SK-N-SH treated with all-trans-retinoic acid at 6 μM for 48 hours (cell line): ENCODE measurements at regions not wholly inside any gene's neighbourhood (a gene's known extent, or its start where the extent isn't known, plus 50 kb on each side); places are given as distances from the start of the nearest gene placed in this dataset.
"Not testable (repeated sequence)": the region's sequence is repeated elsewhere in the genome, so short reads cannot be mapped to it uniquely, and the experiment has no call there.

Experiments used
- ATAC-seq: fragments of 200-7000 bp; cut with Tn5 transposase; 3 replicates; pipeline ENCODE4 v1.9.1; 2020; ENCODE audit warnings: mild to moderate bottlenecking, moderate library complexity
- ARNTL ChIP-seq: fragments of 450-650 bp; formaldehyde crosslinking; IDR thresholded peaks from 2 replicates; pipeline ENCODE4 v1.5.0; 2020; ENCODE audit warnings: low read depth, mild to moderate bottlenecking, moderate library complexity, borderline replicate concordance
- CSDC2 ChIP-seq: fragments of 250-450 bp; sonication (Bioruptor Pico); IDR thresholded peaks from 2 replicates; pipeline ENCODE4 v1.5.0; 2020; ENCODE audit warnings: mild to moderate bottlenecking, moderate library complexity
- CSRNP3 ChIP-seq: fragments of 250-450 bp; sonication (Bioruptor Pico); IDR thresholded peaks from 2 replicates; pipeline ENCODE4 v1.5.1; 2021; ENCODE audit warnings: mild to moderate bottlenecking, moderate library complexity
- ESRRG ChIP-seq: fragments of 250-450 bp; sonication (Bioruptor Pico); IDR thresholded peaks from 2 replicates; pipeline ENCODE4 v1.6.1; 2021; ENCODE audit warnings: mild to moderate bottlenecking
- GLIS3 ChIP-seq: fragments of 250-450 bp; sonication (Bioruptor Pico); IDR thresholded peaks from 2 replicates; pipeline ENCODE4 v1.5.0; 2020; ENCODE audit warnings: mild to moderate bottlenecking, moderate library complexity
- ISL1 ChIP-seq: fragments of 250-450 bp; sonication (Bioruptor Pico); IDR thresholded peaks from 2 replicates; pipeline ENCODE4 v2.1.2; 2022; ENCODE audit warnings: mild to moderate bottlenecking, moderate library complexity
- OSR1 ChIP-seq: fragments of 250-450 bp; sonication (Bioruptor Pico); IDR thresholded peaks from 2 replicates; pipeline ENCODE4 v1.8.0; 2022; ENCODE audit warnings: moderate library complexity, mild to moderate bottlenecking, inconsistent platforms
- POU6F1 ChIP-seq: fragments of 250-450 bp; sonication (Bioruptor Pico); IDR thresholded peaks from 2 replicates; pipeline ENCODE4 v1.8.0; 2021; ENCODE audit warnings: low read depth, mild to moderate bottlenecking, moderate library complexity, borderline replicate concordance
- PPARA ChIP-seq: fragments of 250-450 bp; sonication (Bioruptor Pico); IDR thresholded peaks from 2 replicates; pipeline ENCODE4 v1.5.0; 2020; ENCODE audit warnings: mild to moderate bottlenecking, borderline replicate concordance
- RARB ChIP-seq: fragments of 250-450 bp; sonication (Bioruptor Pico); IDR thresholded peaks from 2 replicates; pipeline ENCODE4 v1.8.0; 2021; ENCODE audit warnings: mild to moderate bottlenecking, moderate library complexity
- TOX ChIP-seq: fragments of 250-450 bp; sonication (Bioruptor Pico); IDR thresholded peaks from 2 replicates; pipeline ENCODE4 v1.8.0; 2021; ENCODE audit warnings: mild to moderate bottlenecking, moderate library complexity, borderline replicate concordance
- ZC3H10 ChIP-seq: fragments of 250-450 bp; sonication (Bioruptor Pico); IDR thresholded peaks from 2 replicates; pipeline ENCODE4 v1.5.1; 2021; ENCODE audit warnings: mild to moderate bottlenecking, moderate library complexity
- ZFP30 ChIP-seq: fragments of 450-650 bp; formaldehyde crosslinking; IDR thresholded peaks from 2 replicates; pipeline ENCODE4 v1.5.0; 2022; ENCODE audit warnings: mild to moderate bottlenecking, moderate library complexity
- ZNF565 ChIP-seq: fragments of 450-650 bp; formaldehyde crosslinking; conservative IDR thresholded peaks from 2 replicates; pipeline ENCODE4 v1.5.0; 2020; ENCODE audit warnings: low read depth, mild to moderate bottlenecking, moderate library complexity
- ZNF70 ChIP-seq: fragments of 450-650 bp; formaldehyde crosslinking; IDR thresholded peaks from 2 replicates; pipeline ENCODE4 v1.5.0; 2020; ENCODE audit warnings: mild to moderate bottlenecking, moderate library complexity
- ZNF8 ChIP-seq: fragments of 450-650 bp; formaldehyde crosslinking; IDR thresholded peaks from 2 replicates; pipeline ENCODE4 v1.5.0; 2020; ENCODE audit warnings: mild to moderate bottlenecking, moderate library complexity
- TF ChIP-seq, protein P1 (sequence below): fragments of 250-450 bp; sonication (Bioruptor Pico); IDR thresholded peaks from 2 replicates; pipeline ENCODE4 v1.5.0; 2020; ENCODE audit warnings: mild to moderate bottlenecking, moderate library complexity

- ATAC-seq: no peak
- TF ChIP-seq ZNF70 (CRISPR knock-in tag) (no peak), ZNF8 (CRISPR knock-in tag) (no peak), GLIS3 (CRISPR knock-in tag) (no peak), PPARA (no peak)
Observed at GRCh38 chr9:38489057-38489456, 64.8 kb upstream of the IGFBPL1 start.

DNA sequence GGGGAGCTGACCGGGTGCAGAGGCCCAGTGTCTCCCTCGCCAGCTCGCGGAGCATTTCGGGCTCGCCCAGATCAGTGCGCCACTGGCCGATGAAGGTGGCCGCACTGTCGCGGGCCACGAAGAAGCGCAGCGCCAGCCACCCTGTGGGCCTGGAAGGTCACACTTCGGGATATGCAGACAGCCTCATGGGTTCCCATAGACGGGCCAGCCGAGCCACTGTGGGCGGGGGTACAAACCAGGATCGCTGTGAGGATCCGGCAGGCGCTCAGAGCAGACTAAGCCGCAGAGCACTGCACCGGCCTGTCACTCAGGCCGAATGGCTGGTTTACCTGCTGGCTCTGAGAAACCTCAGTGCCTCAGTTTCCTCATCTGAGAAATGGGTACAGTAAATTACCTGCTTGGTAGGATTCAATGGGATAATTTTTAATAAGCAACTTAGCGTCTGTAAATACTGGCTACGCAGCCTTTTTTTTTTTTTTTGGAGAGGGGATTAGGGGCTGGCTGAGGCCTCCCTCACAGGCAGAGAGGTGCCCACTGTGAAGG lies 64.0 kb upstream of the IGFBPL1 start:
- TF ChIP-seq ARNTL (CRISPR knock-in tag) (no peak), ESRRG (no peak), GLIS3 (CRISPR knock-in tag) (no peak), CSDC2 (CRISPR knock-in tag) (no peak), POU6F1 (CRISPR knock-in tag) (no peak), TOX (CRISPR knock-in tag) (no peak), RARB (CRISPR knock-in tag) (no peak), CSRNP3 (CRISPR knock-in tag) (no peak), PPARA (no peak), ZNF565 (CRISPR knock-in tag) (no peak), OSR1 (no peak), ZC3H10 (CRISPR knock-in tag) (no peak)
- no peak for ATAC-seq

GRCh38 chr9:38487418-38488155 lies 63.3 kb upstream of the IGFBPL1 start:
- ATAC-seq: not testable (repeated sequence)

- ATAC-seq: no peak
- TF ChIP-seq, protein P1, sequence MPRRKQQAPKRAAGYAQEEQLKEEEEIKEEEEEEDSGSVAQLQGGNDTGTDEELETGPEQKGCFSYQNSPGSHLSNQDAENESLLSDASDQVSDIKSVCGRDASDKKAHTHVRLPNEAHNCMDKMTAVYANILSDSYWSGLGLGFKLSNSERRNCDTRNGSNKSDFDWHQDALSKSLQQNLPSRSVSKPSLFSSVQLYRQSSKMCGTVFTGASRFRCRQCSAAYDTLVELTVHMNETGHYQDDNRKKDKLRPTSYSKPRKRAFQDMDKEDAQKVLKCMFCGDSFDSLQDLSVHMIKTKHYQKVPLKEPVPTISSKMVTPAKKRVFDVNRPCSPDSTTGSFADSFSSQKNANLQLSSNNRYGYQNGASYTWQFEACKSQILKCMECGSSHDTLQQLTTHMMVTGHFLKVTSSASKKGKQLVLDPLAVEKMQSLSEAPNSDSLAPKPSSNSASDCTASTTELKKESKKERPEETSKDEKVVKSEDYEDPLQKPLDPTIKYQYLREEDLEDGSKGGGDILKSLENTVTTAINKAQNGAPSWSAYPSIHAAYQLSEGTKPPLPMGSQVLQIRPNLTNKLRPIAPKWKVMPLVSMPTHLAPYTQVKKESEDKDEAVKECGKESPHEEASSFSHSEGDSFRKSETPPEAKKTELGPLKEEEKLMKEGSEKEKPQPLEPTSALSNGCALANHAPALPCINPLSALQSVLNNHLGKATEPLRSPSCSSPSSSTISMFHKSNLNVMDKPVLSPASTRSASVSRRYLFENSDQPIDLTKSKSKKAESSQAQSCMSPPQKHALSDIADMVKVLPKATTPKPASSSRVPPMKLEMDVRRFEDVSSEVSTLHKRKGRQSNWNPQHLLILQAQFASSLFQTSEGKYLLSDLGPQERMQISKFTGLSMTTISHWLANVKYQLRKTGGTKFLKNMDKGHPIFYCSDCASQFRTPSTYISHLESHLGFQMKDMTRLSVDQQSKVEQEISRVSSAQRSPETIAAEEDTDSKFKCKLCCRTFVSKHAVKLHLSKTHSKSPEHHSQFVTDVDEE (CRISPR knock-in tag): no peak
- TF ChIP-seq ISL1 (CRISPR knock-in tag): no peak
- TF ChIP-seq ZC3H10 (CRISPR knock-in tag): no peak
- TF ChIP-seq ZNF70 (CRISPR knock-in tag): no peak
Observed at GRCh38 chr9:38486837-38487236, 62.6 kb upstream of the IGFBPL1 start.

DNA sequence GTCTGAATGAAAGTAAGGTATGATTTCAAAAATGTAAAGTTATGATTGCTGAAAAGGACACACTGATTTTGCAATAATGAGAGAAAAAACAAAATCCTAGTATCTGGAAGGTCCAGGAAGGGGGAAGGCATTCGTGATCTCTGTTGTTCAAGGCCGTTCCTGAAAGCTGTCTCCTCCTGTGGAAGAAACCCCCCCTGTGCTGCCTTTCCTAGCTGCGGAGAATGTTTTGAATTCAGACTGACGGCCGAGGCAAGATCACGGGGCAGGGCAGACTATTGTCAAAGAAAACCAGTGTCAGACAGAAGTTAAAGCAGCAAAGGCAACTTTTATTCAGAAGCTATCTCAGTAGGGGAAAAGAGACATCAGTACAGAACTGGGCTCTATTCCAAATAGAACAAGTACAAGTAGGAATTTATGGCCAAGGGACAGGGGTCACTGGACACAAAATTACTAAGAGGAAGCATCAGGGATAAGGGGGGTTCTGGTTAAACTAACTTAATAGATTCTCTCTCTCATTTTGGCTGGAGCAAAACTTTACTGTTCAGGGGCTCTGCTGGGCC lies 61.9 kb upstream of the IGFBPL1 start:
- no peak for ATAC-seq
- TF ChIP-seq ISL1 (CRISPR knock-in tag) (no peak), ZFP30 (CRISPR knock-in tag) (no peak), ARNTL (CRISPR knock-in tag) (no peak), ZNF8 (CRISPR knock-in tag) (no peak), POU6F1 (CRISPR knock-in tag) (no peak)

DNA sequence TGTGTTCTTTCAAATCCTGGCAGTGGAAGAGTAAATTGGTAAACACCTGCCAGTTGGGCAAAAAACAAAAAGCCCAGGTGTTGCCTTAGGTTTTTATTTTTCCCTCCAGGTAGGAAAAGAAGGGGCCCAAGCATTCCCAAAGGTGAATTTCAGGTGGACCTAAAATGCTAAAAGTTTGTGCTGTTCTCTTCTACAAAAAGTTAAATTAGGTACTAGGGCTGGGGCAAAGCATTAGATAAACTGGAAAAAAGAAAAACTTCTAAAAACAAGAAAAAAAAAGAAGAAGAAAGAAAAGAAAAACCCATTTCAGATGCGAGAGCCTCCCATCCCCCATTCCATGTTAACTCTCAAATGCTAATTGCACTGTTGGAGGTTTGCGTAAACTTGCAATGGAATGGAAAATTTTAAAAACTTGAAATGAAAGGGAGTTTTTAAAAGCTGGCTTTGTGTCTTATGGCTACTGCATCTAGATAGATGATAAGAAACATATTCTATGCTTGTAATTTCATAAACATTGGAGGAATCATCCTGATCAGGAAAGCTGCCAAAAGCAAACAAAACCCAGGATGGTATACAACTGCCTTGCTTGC lies 59.9 kb upstream of the IGFBPL1 start:
- ATAC-seq: not testable (repeated sequence)
